HG03060 (cell line): ENCODE measurements at regions not wholly inside any gene's neighbourhood (a gene's known extent, or its start where the extent isn't known, plus 50 kb on each side); places are given as distances from the start of the nearest gene placed in this dataset.
"Not testable (repeated sequence)": the region's sequence is repeated elsewhere in the genome, so short reads cannot be mapped to it uniquely, and the experiment has no call there.

Experiments used
- ATAC-seq: cut with Tn5 transposase; IDR thresholded peaks from one replicate; pipeline ENCODE4 v1.9.1; 2021; ENCODE audit warnings: low read depth, moderate number of reproducible peaks; ENCODE audit not compliant: unreplicated experiment

GRCh38 chr7:93663561-93664299 lies 89.2 kb upstream of the CALCR start:
- no peak for ATAC-seq

- ATAC-seq: not testable (repeated sequence)
Observed at GRCh38 chr7:93658163-93658562, 83.6 kb upstream of the CALCR start.

GRCh38 chr7:93651603-93652159 lies 77.2 kb upstream of the CALCR start:
- ATAC-seq: no peak

DNA sequence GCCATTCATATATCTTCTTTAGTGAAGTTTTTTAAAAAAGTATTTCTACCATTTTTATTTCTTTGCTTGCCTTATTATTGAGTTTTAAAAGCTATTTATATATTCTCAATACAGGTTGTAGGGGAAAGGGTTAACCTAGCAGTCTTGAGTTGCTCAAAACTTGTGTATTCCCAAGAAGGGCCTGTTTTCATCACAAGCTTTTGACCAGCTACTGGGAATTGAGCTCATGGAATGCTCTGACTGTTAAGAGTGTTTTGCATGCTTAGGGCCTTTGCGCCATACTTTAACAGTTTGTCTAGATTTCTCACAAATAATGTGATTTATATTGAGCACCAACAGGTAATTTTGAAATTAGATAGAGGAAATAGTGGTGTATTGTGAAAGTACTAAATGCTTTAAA lies 72.0 kb upstream of the CALCR start:
- ATAC-seq: no peak

- ATAC-seq: no peak
Observed at GRCh38 chr7:93636276-93636675, 61.8 kb upstream of the CALCR start.

GRCh38 chr7:93632371-93632770 lies 57.8 kb upstream of the CALCR start:
- ATAC-seq: no peak

GRCh38 chr7:93629291-93629801 lies 54.8 kb upstream of the CALCR start:
- no peak for ATAC-seq

- ATAC-seq: no peak
Observed at GRCh38 chr7:93626869-93627268, 52.3 kb upstream of the CALCR start.
